ENCODE measurements at regions not wholly inside any gene's neighbourhood (a gene's known extent, or its start where the extent isn't known, plus 50 kb on each side); places are given as distances from the start of the nearest gene placed in this dataset.

GRCh38 chr7:94176694-94177200, 172.6 kb upstream of the BET1 start:
- no peak for ATAC-seq
- TF ChIP-seq ESRRG (CRISPR knock-in tag; IDR thresholded peaks at IDR 0.05): no peak
- TF ChIP-seq OSR1 (CRISPR knock-in tag; IDR thresholded peaks at IDR 0.05): no peak
- TF ChIP-seq ZNF70 (CRISPR knock-in tag; IDR thresholded peaks at IDR 0.05): no peak
- no peak for TF ChIP-seq ARNTL (CRISPR knock-in tag; IDR thresholded peaks at IDR 0.05; ENCODE audit: borderline replicate concordance, low read depth)
- TF ChIP-seq TCF4 (CRISPR knock-in tag; IDR thresholded peaks at IDR 0.05; ENCODE audit: borderline replicate concordance): no peak
- TF ChIP-seq GLIS3 (CRISPR knock-in tag; IDR thresholded peaks at IDR 0.05): no peak
- no peak for TF ChIP-seq PPARA (CRISPR knock-in tag; IDR thresholded peaks at IDR 0.05; ENCODE audit: borderline replicate concordance)
- TF ChIP-seq, protein P1, sequence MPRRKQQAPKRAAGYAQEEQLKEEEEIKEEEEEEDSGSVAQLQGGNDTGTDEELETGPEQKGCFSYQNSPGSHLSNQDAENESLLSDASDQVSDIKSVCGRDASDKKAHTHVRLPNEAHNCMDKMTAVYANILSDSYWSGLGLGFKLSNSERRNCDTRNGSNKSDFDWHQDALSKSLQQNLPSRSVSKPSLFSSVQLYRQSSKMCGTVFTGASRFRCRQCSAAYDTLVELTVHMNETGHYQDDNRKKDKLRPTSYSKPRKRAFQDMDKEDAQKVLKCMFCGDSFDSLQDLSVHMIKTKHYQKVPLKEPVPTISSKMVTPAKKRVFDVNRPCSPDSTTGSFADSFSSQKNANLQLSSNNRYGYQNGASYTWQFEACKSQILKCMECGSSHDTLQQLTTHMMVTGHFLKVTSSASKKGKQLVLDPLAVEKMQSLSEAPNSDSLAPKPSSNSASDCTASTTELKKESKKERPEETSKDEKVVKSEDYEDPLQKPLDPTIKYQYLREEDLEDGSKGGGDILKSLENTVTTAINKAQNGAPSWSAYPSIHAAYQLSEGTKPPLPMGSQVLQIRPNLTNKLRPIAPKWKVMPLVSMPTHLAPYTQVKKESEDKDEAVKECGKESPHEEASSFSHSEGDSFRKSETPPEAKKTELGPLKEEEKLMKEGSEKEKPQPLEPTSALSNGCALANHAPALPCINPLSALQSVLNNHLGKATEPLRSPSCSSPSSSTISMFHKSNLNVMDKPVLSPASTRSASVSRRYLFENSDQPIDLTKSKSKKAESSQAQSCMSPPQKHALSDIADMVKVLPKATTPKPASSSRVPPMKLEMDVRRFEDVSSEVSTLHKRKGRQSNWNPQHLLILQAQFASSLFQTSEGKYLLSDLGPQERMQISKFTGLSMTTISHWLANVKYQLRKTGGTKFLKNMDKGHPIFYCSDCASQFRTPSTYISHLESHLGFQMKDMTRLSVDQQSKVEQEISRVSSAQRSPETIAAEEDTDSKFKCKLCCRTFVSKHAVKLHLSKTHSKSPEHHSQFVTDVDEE (CRISPR knock-in tag; IDR thresholded peaks at IDR 0.05): no peak
- TF ChIP-seq ZNF565 (CRISPR knock-in tag; conservative IDR thresholded peaks at IDR 0.05; ENCODE audit: low read depth): no peak
- no peak for TF ChIP-seq ZC3H10 (CRISPR knock-in tag; IDR thresholded peaks at IDR 0.05)
- no peak for TF ChIP-seq ZNF8 (CRISPR knock-in tag; IDR thresholded peaks at IDR 0.05)
- no peak for TF ChIP-seq CSDC2 (CRISPR knock-in tag; IDR thresholded peaks at IDR 0.05)
- no peak for TF ChIP-seq ZFP30 (CRISPR knock-in tag; IDR thresholded peaks at IDR 0.05)

DNA sequence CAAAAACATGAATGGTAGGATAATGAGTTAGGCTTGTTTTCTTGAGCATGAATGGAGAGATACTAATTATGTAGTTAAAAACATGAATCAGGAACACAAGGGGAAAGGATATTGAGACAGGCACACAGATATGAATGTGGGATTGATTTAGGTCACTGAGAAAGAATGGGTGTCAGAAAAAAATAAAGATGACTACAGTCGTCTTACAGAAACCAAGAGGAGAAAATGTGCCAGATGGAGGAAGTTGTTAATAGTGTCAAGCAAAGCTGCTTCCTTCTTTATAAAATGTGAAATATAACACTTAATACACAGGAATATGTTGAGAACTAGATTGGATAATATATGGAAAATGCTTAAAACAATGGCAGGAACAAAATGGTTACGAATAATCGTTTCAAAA, 173.3 kb upstream of the BET1 start:
- ATAC-seq: no peak
- TF ChIP-seq ZNF70 (CRISPR knock-in tag; IDR thresholded peaks at IDR 0.05) (no peak), TCF4 (CRISPR knock-in tag; IDR thresholded peaks at IDR 0.05; ENCODE audit: borderline replicate concordance) (no peak), BACH2 (CRISPR knock-in tag; IDR thresholded peaks at IDR 0.05; ENCODE audit: borderline replicate concordance) (no peak), ZC3H10 (CRISPR knock-in tag; IDR thresholded peaks at IDR 0.05) (no peak), TOX (CRISPR knock-in tag; IDR thresholded peaks at IDR 0.05; ENCODE audit: borderline replicate concordance) (no peak), CSDC2 (CRISPR knock-in tag; IDR thresholded peaks at IDR 0.05) (no peak), ZFP3 (CRISPR knock-in tag; IDR thresholded peaks at IDR 0.05) (no peak)
- TF ChIP-seq, protein P2, sequence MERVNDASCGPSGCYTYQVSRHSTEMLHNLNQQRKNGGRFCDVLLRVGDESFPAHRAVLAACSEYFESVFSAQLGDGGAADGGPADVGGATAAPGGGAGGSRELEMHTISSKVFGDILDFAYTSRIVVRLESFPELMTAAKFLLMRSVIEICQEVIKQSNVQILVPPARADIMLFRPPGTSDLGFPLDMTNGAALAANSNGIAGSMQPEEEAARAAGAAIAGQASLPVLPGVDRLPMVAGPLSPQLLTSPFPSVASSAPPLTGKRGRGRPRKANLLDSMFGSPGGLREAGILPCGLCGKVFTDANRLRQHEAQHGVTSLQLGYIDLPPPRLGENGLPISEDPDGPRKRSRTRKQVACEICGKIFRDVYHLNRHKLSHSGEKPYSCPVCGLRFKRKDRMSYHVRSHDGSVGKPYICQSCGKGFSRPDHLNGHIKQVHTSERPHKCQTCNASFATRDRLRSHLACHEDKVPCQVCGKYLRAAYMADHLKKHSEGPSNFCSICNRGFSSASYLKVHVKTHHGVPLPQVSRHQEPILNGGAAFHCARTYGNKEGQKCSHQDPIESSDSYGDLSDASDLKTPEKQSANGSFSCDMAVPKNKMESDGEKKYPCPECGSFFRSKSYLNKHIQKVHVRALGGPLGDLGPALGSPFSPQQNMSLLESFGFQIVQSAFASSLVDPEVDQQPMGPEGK (CRISPR knock-in tag; IDR thresholded peaks at IDR 0.05; ENCODE audit: borderline replicate concordance): no peak

- TF ChIP-seq ISL1 (CRISPR knock-in tag; IDR thresholded peaks at IDR 0.05) (no peak), ARNTL (CRISPR knock-in tag; IDR thresholded peaks at IDR 0.05; ENCODE audit: borderline replicate concordance, low read depth) (no peak), OSR1 (CRISPR knock-in tag; IDR thresholded peaks at IDR 0.05) (no peak), ZNF8 (CRISPR knock-in tag; IDR thresholded peaks at IDR 0.05) (no peak), TOX (CRISPR knock-in tag; IDR thresholded peaks at IDR 0.05; ENCODE audit: borderline replicate concordance) (no peak), GLIS3 (CRISPR knock-in tag; IDR thresholded peaks at IDR 0.05) (no peak), ESRRG (CRISPR knock-in tag; IDR thresholded peaks at IDR 0.05) (no peak), ZNF565 (CRISPR knock-in tag; conservative IDR thresholded peaks at IDR 0.05; ENCODE audit: low read depth) (no peak)
- TF ChIP-seq, protein P3, sequence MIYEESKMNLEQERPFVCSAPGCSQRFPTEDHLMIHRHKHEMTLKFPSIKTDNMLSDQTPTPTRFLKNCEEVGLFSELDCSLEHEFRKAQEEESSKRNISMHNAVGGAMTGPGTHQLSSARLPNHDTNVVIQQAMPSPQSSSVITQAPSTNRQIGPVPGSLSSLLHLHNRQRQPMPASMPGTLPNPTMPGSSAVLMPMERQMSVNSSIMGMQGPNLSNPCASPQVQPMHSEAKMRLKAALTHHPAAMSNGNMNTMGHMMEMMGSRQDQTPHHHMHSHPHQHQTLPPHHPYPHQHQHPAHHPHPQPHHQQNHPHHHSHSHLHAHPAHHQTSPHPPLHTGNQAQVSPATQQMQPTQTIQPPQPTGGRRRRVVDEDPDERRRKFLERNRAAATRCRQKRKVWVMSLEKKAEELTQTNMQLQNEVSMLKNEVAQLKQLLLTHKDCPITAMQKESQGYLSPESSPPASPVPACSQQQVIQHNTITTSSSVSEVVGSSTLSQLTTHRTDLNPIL (CRISPR knock-in tag; IDR thresholded peaks at IDR 0.05; ENCODE audit: low read depth): no peak
- TF ChIP-seq, protein P2 (CRISPR knock-in tag; IDR thresholded peaks at IDR 0.05; ENCODE audit: borderline replicate concordance): no peak
- no peak for ATAC-seq
Observed at GRCh38 chr7:94178230-94178629, 174.1 kb upstream of the BET1 start.

DNA sequence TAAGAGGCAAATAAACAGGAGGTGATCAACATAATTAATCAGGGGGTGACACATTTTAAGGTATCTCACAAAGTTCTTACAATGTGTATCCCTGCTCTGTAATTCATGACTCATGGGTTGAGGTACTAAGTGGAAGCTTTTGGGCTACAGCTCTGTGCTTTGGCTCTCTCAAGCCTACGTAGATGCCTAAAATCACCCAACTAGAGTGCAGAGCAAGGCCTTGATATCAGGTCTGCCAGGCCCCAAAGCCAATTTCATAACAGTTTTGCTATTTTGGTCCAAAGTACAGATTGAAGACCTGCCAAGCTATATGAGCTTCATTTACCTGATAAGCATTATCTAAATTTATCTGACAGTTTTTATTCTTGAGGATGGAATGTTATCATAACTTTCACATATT, 175.3 kb upstream of the BET1 start:
- ATAC-seq: no peak
- TF ChIP-seq RARB (CRISPR knock-in tag; IDR thresholded peaks at IDR 0.05) (no peak), ZNF8 (CRISPR knock-in tag; IDR thresholded peaks at IDR 0.05) (no peak), TOX (CRISPR knock-in tag; IDR thresholded peaks at IDR 0.05; ENCODE audit: borderline replicate concordance) (no peak), OSR1 (CRISPR knock-in tag; IDR thresholded peaks at IDR 0.05) (no peak), ISL1 (CRISPR knock-in tag; IDR thresholded peaks at IDR 0.05) (no peak), BACH2 (CRISPR knock-in tag; IDR thresholded peaks at IDR 0.05; ENCODE audit: borderline replicate concordance) (no peak), PPARA (CRISPR knock-in tag; IDR thresholded peaks at IDR 0.05; ENCODE audit: borderline replicate concordance) (no peak)
- TF ChIP-seq, protein P4, sequence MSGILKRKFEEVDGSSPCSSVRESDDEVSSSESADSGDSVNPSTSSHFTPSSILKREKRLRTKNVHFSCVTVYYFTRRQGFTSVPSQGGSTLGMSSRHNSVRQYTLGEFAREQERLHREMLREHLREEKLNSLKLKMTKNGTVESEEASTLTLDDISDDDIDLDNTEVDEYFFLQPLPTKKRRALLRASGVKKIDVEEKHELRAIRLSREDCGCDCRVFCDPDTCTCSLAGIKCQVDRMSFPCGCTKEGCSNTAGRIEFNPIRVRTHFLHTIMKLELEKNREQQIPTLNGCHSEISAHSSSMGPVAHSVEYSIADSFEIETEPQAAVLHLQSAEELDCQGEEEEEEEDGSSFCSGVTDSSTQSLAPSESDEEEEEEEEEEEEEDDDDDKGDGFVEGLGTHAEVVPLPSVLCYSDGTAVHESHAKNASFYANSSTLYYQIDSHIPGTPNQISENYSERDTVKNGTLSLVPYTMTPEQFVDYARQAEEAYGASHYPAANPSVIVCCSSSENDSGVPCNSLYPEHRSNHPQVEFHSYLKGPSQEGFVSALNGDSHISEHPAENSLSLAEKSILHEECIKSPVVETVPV (CRISPR knock-in tag; IDR thresholded peaks at IDR 0.05): no peak
- TF ChIP-seq, protein P5, sequence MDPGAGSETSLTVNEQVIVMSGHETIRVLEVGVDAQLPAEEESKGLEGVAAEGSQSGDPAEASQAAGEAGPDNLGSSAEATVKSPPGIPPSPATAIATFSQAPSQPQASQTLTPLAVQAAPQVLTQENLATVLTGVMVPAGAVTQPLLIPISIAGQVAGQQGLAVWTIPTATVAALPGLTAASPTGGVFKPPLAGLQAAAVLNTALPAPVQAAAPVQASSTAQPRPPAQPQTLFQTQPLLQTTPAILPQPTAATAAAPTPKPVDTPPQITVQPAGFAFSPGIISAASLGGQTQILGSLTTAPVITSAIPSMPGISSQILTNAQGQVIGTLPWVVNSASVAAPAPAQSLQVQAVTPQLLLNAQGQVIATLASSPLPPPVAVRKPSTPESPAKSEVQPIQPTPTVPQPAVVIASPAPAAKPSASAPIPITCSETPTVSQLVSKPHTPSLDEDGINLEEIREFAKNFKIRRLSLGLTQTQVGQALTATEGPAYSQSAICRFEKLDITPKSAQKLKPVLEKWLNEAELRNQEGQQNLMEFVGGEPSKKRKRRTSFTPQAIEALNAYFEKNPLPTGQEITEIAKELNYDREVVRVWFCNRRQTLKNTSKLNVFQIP (CRISPR knock-in tag; IDR thresholded peaks at IDR 0.05; ENCODE audit: borderline replicate concordance, low read depth): no peak

Data from SK-N-SH treated with all-trans-retinoic acid at 6 μM for 48 hours (cell line).